Stomach (tissue), 4 donors: ENCODE measurements at regions not wholly inside any gene's neighbourhood (a gene's known extent, or its start where the extent isn't known, plus 50 kb on each side); places are given as distances from the start of the nearest gene placed in this dataset.

Experiments used
- POLR2A ChIP-seq, 4 donors: fragments of 450-650 bp; IDR thresholded peaks; one replicate each; pipeline ENCODE4 v1.6.1; 2016; ENCODE audit warnings: antibody characterized with exemption in 4 of 4, control low read depth in 2 of 4, mild to moderate bottlenecking in 1 of 4, moderate library complexity in 1 of 4
- POLR2AphosphoS5 ChIP-seq, 3 donors: sonication (generic); formaldehyde crosslinking; IDR thresholded peaks; one replicate each; pipeline ENCODE4 v1.6.1; 2016; ENCODE audit warnings: antibody characterized with exemption in 3 of 3
- TF ChIP-seq, protein P1 (sequence below), 7 experiments: fragments of 450-650 bp in 4 of 7; fragments of 200-600 bp in 3 of 7; sonication (generic) in 3 of 7; IDR thresholded peaks; one replicate each; pipeline ENCODE4 v1.5.1; 2016 to 2019; ENCODE audit warnings: antibody characterized with exemption in 7 of 7, control low read depth in 2 of 7, mild to moderate bottlenecking in 1 of 7

DNA sequence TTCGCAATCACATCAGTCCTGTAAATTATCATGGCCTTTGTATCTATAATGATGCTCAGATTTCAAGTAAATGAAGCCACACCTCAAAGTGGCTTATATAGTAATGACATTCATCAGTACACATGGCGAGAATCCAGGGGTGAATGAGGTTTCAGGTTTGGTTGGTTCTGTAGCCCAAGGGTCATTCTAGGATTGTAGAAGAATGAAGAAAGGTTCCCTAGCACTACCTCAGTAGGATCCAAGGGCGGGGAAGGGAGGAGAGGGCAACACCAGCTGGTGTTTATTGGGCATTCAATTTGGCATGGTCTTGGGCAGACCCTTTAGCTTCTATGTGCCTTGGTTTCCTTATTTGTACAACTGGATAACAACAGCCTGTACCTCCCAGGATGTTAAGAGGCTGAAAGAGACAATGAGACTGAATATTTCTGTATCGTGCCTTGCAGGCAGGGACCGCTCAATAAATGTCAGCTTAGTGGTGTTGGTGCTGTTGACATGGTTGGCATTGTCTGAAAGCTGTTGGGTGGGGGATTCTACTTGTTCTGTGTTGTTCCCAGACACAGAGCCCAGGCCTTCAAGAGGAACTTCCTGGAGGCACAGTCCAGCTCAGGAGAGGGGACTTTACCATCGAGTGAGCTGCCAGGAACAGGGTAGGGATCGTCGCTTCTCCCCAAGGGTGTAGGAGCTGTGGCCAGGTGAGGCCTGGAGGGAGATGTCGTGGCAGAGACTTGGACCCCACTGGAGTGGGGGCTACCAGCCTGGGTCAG is 388.2 kb downstream of the PTPRU start:
- TF ChIP-seq, protein P1, sequence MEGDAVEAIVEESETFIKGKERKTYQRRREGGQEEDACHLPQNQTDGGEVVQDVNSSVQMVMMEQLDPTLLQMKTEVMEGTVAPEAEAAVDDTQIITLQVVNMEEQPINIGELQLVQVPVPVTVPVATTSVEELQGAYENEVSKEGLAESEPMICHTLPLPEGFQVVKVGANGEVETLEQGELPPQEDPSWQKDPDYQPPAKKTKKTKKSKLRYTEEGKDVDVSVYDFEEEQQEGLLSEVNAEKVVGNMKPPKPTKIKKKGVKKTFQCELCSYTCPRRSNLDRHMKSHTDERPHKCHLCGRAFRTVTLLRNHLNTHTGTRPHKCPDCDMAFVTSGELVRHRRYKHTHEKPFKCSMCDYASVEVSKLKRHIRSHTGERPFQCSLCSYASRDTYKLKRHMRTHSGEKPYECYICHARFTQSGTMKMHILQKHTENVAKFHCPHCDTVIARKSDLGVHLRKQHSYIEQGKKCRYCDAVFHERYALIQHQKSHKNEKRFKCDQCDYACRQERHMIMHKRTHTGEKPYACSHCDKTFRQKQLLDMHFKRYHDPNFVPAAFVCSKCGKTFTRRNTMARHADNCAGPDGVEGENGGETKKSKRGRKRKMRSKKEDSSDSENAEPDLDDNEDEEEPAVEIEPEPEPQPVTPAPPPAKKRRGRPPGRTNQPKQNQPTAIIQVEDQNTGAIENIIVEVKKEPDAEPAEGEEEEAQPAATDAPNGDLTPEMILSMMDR (IDR thresholded peaks at IDR 0.05), result no peak
- TF ChIP-seq POLR2A (IDR thresholded peaks at IDR 0.05) (no peak), POLR2AphosphoS5 (IDR thresholded peaks at IDR 0.05) (no peak)
